Right atrium auricular region (tissue), 2 donors: ENCODE measurements at regions not wholly inside any gene's neighbourhood (a gene's known extent, or its start where the extent isn't known, plus 50 kb on each side); places are given as distances from the start of the nearest gene placed in this dataset.

Experiments
- DNase-seq: peaks from one replicate; pipeline ENCODE4 v3.0.0-alpha.2; 2019; ENCODE audit warnings: low spot score
- H3K27ac ChIP-seq, 2 donors: fragments of 200-600 bp; sonication (generic); 1 replicate in 1 of 2; 2 replicates in 1 of 2; pipeline ENCODE4 v1.5.1; 2016 to 2019
- H3K27me3 ChIP-seq, 2 donors: fragments of 200-600 bp; sonication (generic); one replicate each; pipeline versions ENCODE4 v1.5.1 to v1.6.0; 2017 to 2019
- H3K36me3 ChIP-seq: fragments of 200-600 bp; sonication (generic); one replicate; pipeline ENCODE4 v1.5.1; 2016
- H3K4me1 ChIP-seq, 2 donors: fragments of 200-600 bp; sonication (generic); one replicate each; pipeline versions ENCODE4 v1.5.1 to v1.6.0; 2017 to 2019
- H3K4me3 ChIP-seq, 2 donors: fragments of 200-600 bp; sonication (generic); 1 replicate in 1 of 2; 2 replicates in 1 of 2; pipeline ENCODE4 v1.5.1; 2017 to 2019; ENCODE audit warnings: mild to moderate bottlenecking in 1 of 2, moderate library complexity in 1 of 2
- H3K9me3 ChIP-seq, 2 donors: fragments of 200-600 bp; sonication (generic); one replicate each; pipeline ENCODE4 v1.5.1; 2019
- CTCF ChIP-seq, 2 donors: fragments of 200-600 bp; sonication (generic); IDR thresholded peaks; one replicate each; pipeline ENCODE4 v1.5.1; 2019; ENCODE audit warnings: antibody characterized with exemption in 2 of 2

GRCh38 chr1:244241438-244241837 is 190.4 kb downstream of the ZBTB18 start:
- Histone ChIP-seq H3K36me3 (no peaks in the 10 kb centered on the region), H3K27ac (no peak overlapping the region), H3K9me3 (no peaks in the 10 kb centered on the region), H3K27me3 (no peaks in the 10 kb centered on the region), H3K4me1 (no peaks in the 10 kb centered on the region), H3K4me3 (no peak overlapping the region)
- no peak for TF ChIP-seq CTCF (IDR thresholded peaks at IDR 0.05)
- DNase-seq: no peak

DNA sequence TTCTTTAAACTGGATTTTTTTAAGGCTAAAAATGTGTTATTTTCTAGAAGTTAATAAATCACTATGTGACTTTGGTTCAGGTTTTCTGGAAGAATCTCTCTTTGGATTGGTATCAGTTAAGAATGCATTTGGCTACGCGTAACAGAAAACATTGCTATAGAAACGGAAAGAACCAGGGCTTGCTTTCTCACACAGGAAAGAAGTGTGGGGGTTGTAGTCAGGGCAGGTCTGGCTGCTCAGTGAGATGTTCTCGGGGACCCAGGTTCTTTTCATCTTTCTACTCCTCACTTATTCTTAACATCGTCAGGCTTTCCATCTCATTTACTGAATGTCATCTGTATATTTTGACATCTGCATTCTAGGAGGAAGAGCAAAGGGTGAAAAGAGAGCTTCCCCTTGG is 191.4 kb downstream of the ZBTB18 start:
- H3K4me3 ChIP-seq: no peak overlapping the region
- H3K27ac ChIP-seq: no peak overlapping the region
- no peaks in the 10 kb centered on the region for H3K36me3 ChIP-seq
- no peak for DNase-seq
- H3K4me1 ChIP-seq: no peaks in the 10 kb centered on the region
- TF ChIP-seq CTCF (IDR thresholded peaks at IDR 0.05): no peak
- no peaks in the 10 kb centered on the region for H3K27me3 ChIP-seq
- H3K9me3 ChIP-seq: no peaks in the 10 kb centered on the region

DNA sequence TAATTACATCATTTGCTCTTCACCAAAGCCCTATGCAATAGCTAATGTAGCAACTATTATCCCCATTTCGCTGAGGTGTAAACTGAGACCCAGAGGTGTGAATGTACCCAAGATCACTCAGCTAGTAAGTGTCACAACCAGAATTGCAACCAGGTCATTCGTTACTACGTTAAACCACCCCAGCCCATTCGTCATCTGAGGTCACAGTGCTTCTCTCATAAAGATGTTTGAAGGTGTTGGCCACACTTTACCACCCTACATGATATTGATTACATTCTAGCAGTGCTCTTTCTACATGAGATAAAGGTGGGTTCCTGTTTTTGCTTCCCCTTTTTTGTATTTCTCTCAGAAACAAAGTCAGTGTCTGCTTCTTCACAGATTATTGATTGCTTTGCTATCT is 195.3 kb downstream of the ZBTB18 start:
- no peak for TF ChIP-seq CTCF (IDR thresholded peaks at IDR 0.05)
- Histone ChIP-seq H3K4me1 (no peaks in the 10 kb centered on the region), H3K27me3 (no peaks in the 10 kb centered on the region), H3K4me3 (no peak overlapping the region), H3K9me3 (no peaks in the 10 kb centered on the region), H3K36me3 (no peaks in the 10 kb centered on the region), H3K27ac (no peak overlapping the region)
- DNase-seq: no peak

GRCh38 chr1:244248426-244248825 is 197.3 kb downstream of the ZBTB18 start:
- Histone ChIP-seq H3K36me3 (no peaks in the 10 kb centered on the region), H3K4me3 (no peak overlapping the region), H3K27me3 (no peaks in the 10 kb centered on the region), H3K9me3 (no peaks in the 10 kb centered on the region), H3K27ac (no peak overlapping the region), H3K4me1 (no peaks in the 10 kb centered on the region)
- DNase-seq: no peak
- TF ChIP-seq CTCF (IDR thresholded peaks at IDR 0.05): no peak

GRCh38 chr1:244252211-244252610 is 199.5 kb downstream of the ADSS2 start:
- H3K27me3 ChIP-seq: no peaks in the 10 kb centered on the region
- peak; percentile 23 for DNase-seq
- H3K36me3 ChIP-seq: no peaks in the 10 kb centered on the region
- no peak overlapping the region for H3K27ac ChIP-seq
- no peaks in the 10 kb centered on the region for H3K9me3 ChIP-seq
- no peak overlapping the region for H3K4me3 ChIP-seq
- H3K4me1 ChIP-seq: no peaks in the 10 kb centered on the region
- TF ChIP-seq CTCF (IDR thresholded peaks at IDR 0.05): no peak

GRCh38 chr1:244254467-244254866 is 197.2 kb downstream of the ADSS2 start:
- Histone ChIP-seq H3K27me3 (no peaks in the 10 kb centered on the region), H3K9me3 (no peaks in the 10 kb centered on the region), H3K4me3 (no peak overlapping the region), H3K4me1 (no peaks in the 10 kb centered on the region), H3K27ac (no peak overlapping the region), H3K36me3 (no peaks in the 10 kb centered on the region)
- DNase-seq: peak; percentile 65
- no peak for TF ChIP-seq CTCF (IDR thresholded peaks at IDR 0.05)
